ENCODE measurements at regions not wholly inside any gene's neighbourhood (a gene's known extent, or its start where the extent isn't known, plus 50 kb on each side); places are given as distances from the start of the nearest gene placed in this dataset.

GRCh38 chr14:101068313-101069227, 165.0 kb upstream of the RTL1 start:
- Histone ChIP-seq H3K9me2 (ENCODE audit: insufficient read depth) (no peaks in the 10 kb centered on the region), H3K36me3 (ENCODE audit: low read depth) (no peaks in the 10 kb centered on the region; the same call in 1 of the 2 replicates), H3K9ac (no peak overlapping the region), H3K79me2 (ENCODE audit: insufficient read depth) (no peaks in the 10 kb centered on the region), H3K27me3 (replicated peaks; ENCODE audit: insufficient read depth) (no peaks in the 10 kb centered on the region), H3K4me3 (no peak overlapping the region), H2AFZ (no peak overlapping the region), H3K27ac (no peak overlapping the region), H4K20me1 (ENCODE audit: insufficient read depth) (no peaks in the 10 kb centered on the region), H3F3A (ENCODE audit: insufficient read depth) (no peaks in the 10 kb centered on the region), H3K9me3 (ENCODE audit: low read depth) (no peaks in the 10 kb centered on the region), H3K4me1 (ENCODE audit: insufficient read depth) (peaks cover 8% of the 10 kb centered on the region; the same call in 1 of the 2 replicates), H3K4me2 (ENCODE audit: unreplicated experiment) (no peak overlapping the region)
- DNase-seq, result no peak
- WGBS, 2 experiments (ENCODE audit: low coverage in 1 of 2, low lambda C conversion rate in 2 of 2, missing lambda C conversion rate in 2 of 2), result 76 to 78% methylated on average over 32 to 34 of the region's 34 CpGs
- no peak for TF ChIP-seq EZH2 (IDR thresholded peaks at IDR 0.05; ENCODE audit: insufficient read depth, poor library complexity, severe bottlenecking)
- no peak for TF ChIP-seq EZH2phosphoT487 (IDR thresholded peaks at IDR 0.05; ENCODE audit: insufficient read depth, low read depth)
- in situ Hi-C loops (cut with MboI), result no loop called here

DNA sequence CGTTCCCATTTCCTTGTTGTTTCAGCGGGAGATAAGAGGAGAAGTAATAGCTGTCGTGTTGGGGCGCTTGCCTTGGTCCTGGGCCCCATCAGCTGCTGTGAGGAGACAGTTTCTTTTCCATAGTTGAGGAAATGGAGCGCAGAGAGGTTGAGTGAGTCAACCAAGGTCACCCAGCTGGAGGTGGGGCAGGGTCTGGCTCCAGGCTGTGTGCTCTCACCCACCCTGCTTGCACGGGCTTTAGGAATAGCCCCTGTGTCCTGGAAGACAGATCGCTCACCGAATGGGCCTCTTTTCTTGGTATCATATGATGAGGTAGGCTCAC, 165.7 kb upstream of the RTL1 start:
- Histone ChIP-seq H3K27ac (no peak overlapping the region), H3K9ac (no peak overlapping the region), H3K4me3 (no peak overlapping the region), H3K27me3 (replicated peaks; ENCODE audit: insufficient read depth) (no peaks in the 10 kb centered on the region), H3K79me2 (ENCODE audit: insufficient read depth) (no peaks in the 10 kb centered on the region), H3K9me2 (ENCODE audit: insufficient read depth) (no peaks in the 10 kb centered on the region), H3K36me3 (ENCODE audit: low read depth) (no peaks in the 10 kb centered on the region; the same call in 1 of the 2 replicates), H3K4me1 (ENCODE audit: insufficient read depth) (peaks cover 12% of the 10 kb centered on the region; the same call in 1 of the 2 replicates), H4K20me1 (ENCODE audit: insufficient read depth) (no peaks in the 10 kb centered on the region), H3K4me2 (ENCODE audit: unreplicated experiment) (no peak overlapping the region), H3K9me3 (ENCODE audit: low read depth) (no peaks in the 10 kb centered on the region), H3F3A (ENCODE audit: insufficient read depth) (no peaks in the 10 kb centered on the region), H2AFZ (no peak overlapping the region)
- 90% methylated on average over 8 of the region's 8 CpGs for WGBS, 2 experiments (ENCODE audit: low coverage in 1 of 2, low lambda C conversion rate in 2 of 2, missing lambda C conversion rate in 2 of 2)
- TF ChIP-seq EZH2phosphoT487 (IDR thresholded peaks at IDR 0.05; ENCODE audit: insufficient read depth, low read depth), result no peak
- no peak for TF ChIP-seq EZH2 (IDR thresholded peaks at IDR 0.05; ENCODE audit: insufficient read depth, poor library complexity, severe bottlenecking)
- in situ Hi-C loops (cut with MboI), result no loop called here
- no peak for DNase-seq

DNA sequence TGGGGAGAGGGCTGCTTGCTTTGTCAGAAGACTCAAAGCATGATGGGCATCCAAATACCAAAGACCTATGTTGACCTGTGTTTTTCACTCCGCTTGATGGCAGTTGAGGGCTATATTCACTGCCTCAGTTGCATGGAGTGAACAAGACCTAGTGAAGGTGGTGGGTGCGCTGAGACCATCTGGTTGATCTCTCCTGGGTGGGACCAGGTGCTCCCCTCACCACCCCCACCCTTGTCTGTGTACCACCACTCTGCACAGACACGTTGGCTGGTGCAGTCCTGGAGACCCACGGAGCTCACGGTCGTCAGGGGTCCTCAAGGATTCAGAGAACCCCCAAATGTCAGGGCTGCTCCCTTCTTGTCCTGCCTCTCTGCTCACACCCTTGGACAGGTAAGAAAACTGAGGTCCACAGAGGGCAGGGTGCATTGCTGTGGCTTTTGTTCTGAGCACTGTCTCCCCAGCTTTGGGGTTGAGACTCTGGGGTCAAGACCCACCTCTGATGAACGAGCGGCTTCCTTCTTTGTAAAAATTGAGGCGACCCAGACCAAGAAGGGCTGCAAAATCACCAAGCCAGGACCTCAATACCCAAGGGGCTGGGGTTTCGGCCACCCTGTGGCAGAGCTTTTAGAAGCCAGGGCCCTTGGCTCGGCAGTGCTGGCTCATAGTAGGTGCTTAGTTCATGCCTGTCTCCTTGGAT, 166.3 kb upstream of the RTL1 start:
- Histone ChIP-seq H3K9me2 (ENCODE audit: insufficient read depth) (no peaks in the 10 kb centered on the region), H3K9ac (no peak overlapping the region), H3K27ac (no peak overlapping the region), H3K79me2 (ENCODE audit: insufficient read depth) (no peaks in the 10 kb centered on the region), H4K20me1 (ENCODE audit: insufficient read depth) (no peaks in the 10 kb centered on the region), H3K4me2 (ENCODE audit: unreplicated experiment) (no peak overlapping the region), H3K36me3 (ENCODE audit: low read depth) (no peaks in the 10 kb centered on the region; the same call in 1 of the 2 replicates), H3K4me3 (no peak overlapping the region), H2AFZ (no peak overlapping the region), H3F3A (ENCODE audit: insufficient read depth) (no peaks in the 10 kb centered on the region), H3K27me3 (replicated peaks; ENCODE audit: insufficient read depth) (no peaks in the 10 kb centered on the region), H3K4me1 (ENCODE audit: insufficient read depth) (peaks cover 12% of the 10 kb centered on the region; the same call in 1 of the 2 replicates), H3K9me3 (ENCODE audit: low read depth) (no peaks in the 10 kb centered on the region)
- no peak for DNase-seq
- in situ Hi-C loops (cut with MboI), result no loop called here
- TF ChIP-seq EZH2phosphoT487 (IDR thresholded peaks at IDR 0.05; ENCODE audit: insufficient read depth, low read depth) (no peak), EZH2 (IDR thresholded peaks at IDR 0.05; ENCODE audit: insufficient read depth, poor library complexity, severe bottlenecking) (no peak)
- WGBS, 2 experiments (ENCODE audit: low coverage in 1 of 2, low lambda C conversion rate in 2 of 2, missing lambda C conversion rate in 2 of 2), result 91 to 92% methylated on average over 11 of the region's 11 CpGs

DNA sequence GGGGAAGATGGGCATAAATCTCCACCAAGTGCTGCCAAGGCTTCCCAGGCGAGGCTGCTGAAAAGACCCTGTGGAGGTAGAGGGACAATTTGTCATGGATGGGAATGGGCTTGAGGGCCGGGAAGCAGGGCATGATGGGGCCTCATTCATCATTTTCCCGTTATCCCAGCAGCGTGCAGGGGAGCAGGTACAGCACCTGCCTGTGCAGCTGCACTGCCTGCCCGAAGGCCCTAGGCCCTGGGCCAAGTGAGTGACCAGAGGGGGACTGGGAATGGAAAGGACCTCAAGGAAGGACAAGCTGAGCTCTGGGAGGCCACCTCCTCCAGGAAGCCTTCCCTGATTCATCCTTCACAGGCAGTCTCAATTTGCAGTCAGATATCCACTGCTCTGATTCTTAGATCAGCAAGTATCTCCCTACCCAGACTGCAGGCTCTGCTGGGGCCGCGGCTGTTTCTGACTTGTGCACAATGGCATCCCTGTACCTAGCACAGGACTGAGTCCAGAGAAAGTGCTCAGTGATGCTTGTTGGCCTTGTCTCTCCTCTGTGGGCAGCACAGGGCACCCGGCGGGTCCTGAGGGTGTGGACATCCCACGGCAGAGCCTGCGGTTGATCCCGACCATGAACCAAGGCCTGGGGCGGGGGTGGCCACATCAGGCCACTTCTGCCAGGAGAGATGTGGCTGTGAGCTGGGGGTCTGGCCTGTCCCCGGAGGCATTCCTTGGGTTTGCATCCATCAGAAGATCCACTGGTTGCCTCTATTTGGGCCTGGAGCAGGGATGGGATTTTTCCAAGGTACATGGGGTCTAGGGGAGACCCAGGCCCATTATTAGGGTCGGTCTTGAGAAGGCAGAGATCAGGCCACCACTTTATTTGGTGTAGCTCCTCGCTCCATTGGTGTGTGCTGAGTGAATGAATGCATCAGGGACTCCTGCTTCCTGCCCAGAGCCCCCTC, 167.3 kb upstream of the RTL1 start:
- no peak overlapping the region for H3K4me3 ChIP-seq
- no peak for DNase-seq

More for the DNA sequence above, 167.3 kb upstream of the RTL1 start:
- Histone ChIP-seq H3K79me2 (ENCODE audit: insufficient read depth) (no peaks in the 10 kb centered on the region), H3K9me2 (ENCODE audit: insufficient read depth) (no peaks in the 10 kb centered on the region), H3K9me3 (ENCODE audit: low read depth) (no peaks in the 10 kb centered on the region), H3K4me1 (ENCODE audit: insufficient read depth) (peaks cover 12% of the 10 kb centered on the region; the same call in 1 of the 2 replicates), H3F3A (ENCODE audit: insufficient read depth) (no peaks in the 10 kb centered on the region), H3K27ac (no peak overlapping the region), H3K36me3 (ENCODE audit: low read depth) (no peaks in the 10 kb centered on the region; the same call in 1 of the 2 replicates), H3K27me3 (replicated peaks; ENCODE audit: insufficient read depth) (no peaks in the 10 kb centered on the region), H3K4me2 (ENCODE audit: unreplicated experiment) (no peak overlapping the region), H3K9ac (no peak overlapping the region), H2AFZ (no peak overlapping the region), H4K20me1 (ENCODE audit: insufficient read depth) (no peaks in the 10 kb centered on the region)
- TF ChIP-seq EZH2phosphoT487 (IDR thresholded peaks at IDR 0.05; ENCODE audit: insufficient read depth, low read depth), result no peak
- no peak for TF ChIP-seq EZH2 (IDR thresholded peaks at IDR 0.05; ENCODE audit: insufficient read depth, poor library complexity, severe bottlenecking)
- WGBS, 2 experiments (ENCODE audit: low coverage in 1 of 2, low lambda C conversion rate in 2 of 2, missing lambda C conversion rate in 2 of 2), result 95 to 97% methylated on average over 16 of the region's 16 CpGs
- in situ Hi-C loops (cut with MboI), result no loop called here
